GM12865 (cell line): ENCODE measurements at regions not wholly inside any gene's neighbourhood (a gene's known extent, or its start where the extent isn't known, plus 50 kb on each side); places are given as distances from the start of the nearest gene placed in this dataset.

Experiments
- DNase-seq: peaks from one replicate; pipeline ENCODE4 v3.0.0; 2010; ENCODE audit warnings: low read depth
- H3K4me3 ChIP-seq: 2 replicates; pipeline ENCODE4 v1.5.1; 2011; ENCODE audit warnings: mild to moderate bottlenecking, low read depth, low read length, control low read depth
- CTCF ChIP-seq: IDR thresholded peaks from 2 replicates; pipeline ENCODE4 v1.5.1; 2011; ENCODE audit warnings: low read length, control low read depth, low read depth, inconsistent platforms; ENCODE audit not compliant: insufficient read depth; ENCODE audit errors: missing control alignments

GRCh38 chr1:182270731-182271130, 120.9 kb downstream of the GLUL start:
- no peak for TF ChIP-seq CTCF
- no peak for DNase-seq
- H3K4me3 ChIP-seq = no peak overlapping the region

GRCh38 chr1:182269097-182269496, 122.5 kb downstream of the GLUL start:
- TF ChIP-seq CTCF = no peak
- DNase-seq = no peak
- H3K4me3 ChIP-seq = no peak overlapping the region

GRCh38 chr1:182268669-182269068, 122.9 kb downstream of the GLUL start:
- no peak for TF ChIP-seq CTCF
- no peak overlapping the region for H3K4me3 ChIP-seq
- DNase-seq = no peak

GRCh38 chr1:182264185-182264584, 127.4 kb downstream of the GLUL start:
- no peak overlapping the region for H3K4me3 ChIP-seq
- TF ChIP-seq CTCF = no peak
- no peak for DNase-seq

GRCh38 chr1:182263706-182264105, 127.9 kb downstream of the GLUL start:
- TF ChIP-seq CTCF = no peak
- no peak overlapping the region for H3K4me3 ChIP-seq
- no peak for DNase-seq

- no peak for DNase-seq
- TF ChIP-seq CTCF = no peak
- no peak overlapping the region for H3K4me3 ChIP-seq
These were observed 129.2 kb downstream of the GLUL start for GRCh38 chr1:182262425-182262824.

- no peak overlapping the region for H3K4me3 ChIP-seq
- no peak for TF ChIP-seq CTCF
- DNase-seq = peak; percentile 44
These were observed 129.9 kb downstream of the GLUL start for GRCh38 chr1:182261655-182262054.
